ENCODE measurements at regions not wholly inside any gene's neighbourhood (a gene's known extent, or its start where the extent isn't known, plus 50 kb on each side); places are given as distances from the start of the nearest gene placed in this dataset.

- ChIA-PET POLR2A (no interaction called here), CTCF (no interaction called here)
- 94% methylated on average over 8 of the region's 10 CpGs for WGBS (ENCODE audit: insufficient coverage)
- Mint-ChIP-seq H3K27me3 (no peaks in the 10 kb centered on the region), H3K4me1 (no peaks in the 10 kb centered on the region), H3K4me3 (no peak overlapping the region), H3K9me3 (ENCODE audit: insufficient read depth) (no peaks in the 10 kb centered on the region), H3K27ac (no peak overlapping the region)
- TF ChIP-seq EZH2 (IDR thresholded peaks at IDR 0.05; ENCODE audit: borderline replicate concordance, insufficient read depth, low read depth, low read length, poor library complexity, severe bottlenecking) (no peak), CTCF (IDR thresholded peaks at IDR 0.05) (no peak)
- ATAC-seq (ENCODE audit: low read depth) (no peak), DNase-seq (no peak)
- H3K27ac ChIP-seq (ENCODE audit: low read length in 2 of 2), result no peak overlapping the region
- intact Hi-C loops (cut with micrococcal nuclease), result no loop called here
- no peak overlapping the region for H2AFZ ChIP-seq (ENCODE audit: insufficient read depth, low read depth, low read length, poor library complexity, severe bottlenecking)
- H3K4me3 ChIP-seq (ENCODE audit: control extremely low read depth in 1 of 5, extremely low read depth in 1 of 5, insufficient read depth in 1 of 5, low read depth in 2 of 5, low read length in 4 of 5), result no peak overlapping the region
- peaks cover 0 to 6% (median 0%) of the 10 kb centered on the region in 3 donors for H3K9me3 ChIP-seq (ENCODE audit: control extremely low read depth in 1 of 3, control insufficient read depth in 2 of 3, insufficient read depth in 1 of 3, low read length in 2 of 3)
- no peaks in the 10 kb centered on the region for H3K79me2 ChIP-seq (ENCODE audit: control insufficient read depth, insufficient read depth, low read length)
- H3K4me2 ChIP-seq (replicated peaks; ENCODE audit: low read depth, low read length, poor library complexity, severe bottlenecking), result no peak overlapping the region
- no peaks in the 10 kb centered on the region for H3K27me3 ChIP-seq (replicated peaks in 1 of 4; ENCODE audit: control extremely low read depth in 1 of 4, control insufficient read depth in 3 of 4, insufficient read depth in 4 of 4, low read length in 3 of 4)
- no peaks in the 10 kb centered on the region for H3K4me1 ChIP-seq (ENCODE audit: control insufficient read depth in 2 of 2, insufficient read depth in 2 of 2, low read length in 2 of 2)
- no peaks in the 10 kb centered on the region for H3K36me3 ChIP-seq (replicated peaks in 1 of 2; ENCODE audit: control extremely low read depth in 1 of 2, control insufficient read depth in 1 of 2, extremely low read depth in 1 of 2, insufficient read depth in 2 of 2, low read length in 1 of 2)
- H4K20me1 ChIP-seq (ENCODE audit: control insufficient read depth, insufficient read depth, low read length, poor library complexity, severe bottlenecking), result no peaks in the 10 kb centered on the region
- H3K9ac ChIP-seq (ENCODE audit: low read length), result no peak overlapping the region
Observed at GRCh38 chr6:168189200-168190013, 110.4 kb upstream of the FRMD1 start.

GRCh38 chr6:168188369-168189199 is 109.6 kb upstream of the FRMD1 start:
- no peak overlapping the region for H3K4me3 Mint-ChIP-seq
- Histone ChIP-seq H4K20me1 (ENCODE audit: control insufficient read depth, insufficient read depth, low read length, poor library complexity, severe bottlenecking) (no peaks in the 10 kb centered on the region), H3K27me3 (replicated peaks in 1 of 4; ENCODE audit: control extremely low read depth in 1 of 4, control insufficient read depth in 3 of 4, insufficient read depth in 4 of 4, low read length in 3 of 4) (no peaks in the 10 kb centered on the region), H3K9ac (ENCODE audit: low read length) (no peak overlapping the region), H2AFZ (ENCODE audit: insufficient read depth, low read depth, low read length, poor library complexity, severe bottlenecking) (no peak overlapping the region), H3K4me1 (ENCODE audit: control insufficient read depth in 2 of 2, insufficient read depth in 2 of 2, low read length in 2 of 2) (no peaks in the 10 kb centered on the region), H3K4me3 (ENCODE audit: control extremely low read depth in 1 of 5, extremely low read depth in 1 of 5, insufficient read depth in 1 of 5, low read depth in 2 of 5, low read length in 4 of 5) (no peak overlapping the region), H3K27ac (ENCODE audit: low read length in 2 of 2) (no peak overlapping the region), H3K79me2 (ENCODE audit: control insufficient read depth, insufficient read depth, low read length) (no peaks in the 10 kb centered on the region), H3K36me3 (replicated peaks in 1 of 2; ENCODE audit: control extremely low read depth in 1 of 2, control insufficient read depth in 1 of 2, extremely low read depth in 1 of 2, insufficient read depth in 2 of 2, low read length in 1 of 2) (no peaks in the 10 kb centered on the region), H3K4me2 (replicated peaks; ENCODE audit: low read depth, low read length, poor library complexity, severe bottlenecking) (no peak overlapping the region), H3K9me3 (ENCODE audit: control extremely low read depth in 1 of 3, control insufficient read depth in 2 of 3, insufficient read depth in 1 of 3, low read length in 2 of 3) (peaks cover 0 to 2% (median 0%) of the 10 kb centered on the region in 3 donors)
- H3K27me3 Mint-ChIP-seq, result no peaks in the 10 kb centered on the region
- TF ChIP-seq EZH2 (IDR thresholded peaks at IDR 0.05; ENCODE audit: borderline replicate concordance, insufficient read depth, low read depth, low read length, poor library complexity, severe bottlenecking), result no peak
- no peak for TF ChIP-seq CTCF (IDR thresholded peaks at IDR 0.05)
- 88% methylated on average over 15 of the region's 17 CpGs for WGBS (ENCODE audit: insufficient coverage)
- ATAC-seq (ENCODE audit: low read depth) (no peak), DNase-seq (no peak)
- H3K9me3 Mint-ChIP-seq (ENCODE audit: insufficient read depth), result no peaks in the 10 kb centered on the region
- no peak overlapping the region for H3K27ac Mint-ChIP-seq
- ChIA-PET POLR2A (no interaction called here), CTCF (no interaction called here)
- no peaks in the 10 kb centered on the region for H3K4me1 Mint-ChIP-seq
- intact Hi-C loops (cut with micrococcal nuclease), result no loop called here
